ENCODE measurements at regions not wholly inside any gene's neighbourhood (a gene's known extent, or its start where the extent isn't known, plus 50 kb on each side); places are given as distances from the start of the nearest gene placed in this dataset.
A peak's percentile ranks its signal among the peaks of the same experiment; 100 is the strongest.
"Not testable (repeated sequence)": the region's sequence is repeated elsewhere in the genome, so short reads cannot be mapped to it uniquely, and the experiment has no call there.

DNA sequence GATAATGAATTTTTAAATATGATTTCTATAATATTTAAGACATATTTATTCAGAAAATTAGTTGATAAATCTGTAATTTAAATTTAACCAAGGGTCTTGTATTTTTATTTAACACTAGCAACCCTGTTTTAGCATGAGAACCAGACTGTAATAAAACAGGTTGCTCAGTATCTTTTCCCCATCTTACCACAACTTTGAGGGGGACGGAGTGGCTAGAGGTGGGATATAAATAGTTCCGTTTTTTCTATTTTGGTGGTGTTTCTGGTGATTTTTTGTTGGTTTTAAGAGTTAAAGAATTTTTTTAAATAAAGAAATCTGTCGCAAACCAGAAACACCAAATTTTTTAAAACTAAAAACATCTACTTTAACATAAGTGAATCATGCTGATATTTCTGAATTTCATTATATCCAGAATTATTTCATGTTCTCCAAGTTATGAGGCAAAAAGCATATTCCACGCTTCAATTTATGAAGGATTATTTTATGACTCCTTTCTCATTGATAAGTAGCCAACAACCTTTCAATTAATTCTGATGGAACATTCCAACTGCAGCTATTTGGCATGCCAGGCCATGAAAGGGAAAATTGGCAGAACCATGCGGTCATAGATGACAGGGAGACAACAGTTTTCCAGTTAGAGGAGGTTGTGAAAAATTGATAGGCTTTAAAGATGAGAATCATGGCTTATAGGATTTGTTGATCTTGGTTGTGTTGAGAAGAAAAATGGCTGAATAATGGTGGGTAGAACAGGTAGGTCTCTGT, 151.9 kb upstream of the CARMIL1 start:
- no peak for DNase-seq

- DNase-seq: no peak
Measured at GRCh38 chr6:25130518-25130917, 148.7 kb upstream of the CARMIL1 start.

DNA sequence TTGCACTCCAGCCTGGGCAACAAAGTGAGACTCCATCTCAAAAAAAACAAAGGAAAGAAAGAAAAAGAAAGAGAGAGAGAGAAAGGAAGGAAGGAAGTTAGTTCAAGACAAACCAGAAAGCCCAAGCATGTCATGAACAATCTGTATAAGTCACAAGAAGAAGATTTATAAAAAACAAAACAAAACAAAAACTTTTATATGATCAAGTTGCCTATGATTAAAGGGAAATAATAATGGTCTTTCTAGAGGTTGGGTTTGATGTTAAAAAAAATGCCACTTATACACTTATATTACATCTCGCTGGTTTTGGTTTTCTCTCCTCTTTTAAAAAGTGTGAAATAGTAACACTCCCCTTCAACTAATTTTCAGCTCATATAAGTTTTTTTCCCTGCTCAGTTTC, 146.2 kb upstream of the CARMIL1 start:
- no peak for DNase-seq

DNA sequence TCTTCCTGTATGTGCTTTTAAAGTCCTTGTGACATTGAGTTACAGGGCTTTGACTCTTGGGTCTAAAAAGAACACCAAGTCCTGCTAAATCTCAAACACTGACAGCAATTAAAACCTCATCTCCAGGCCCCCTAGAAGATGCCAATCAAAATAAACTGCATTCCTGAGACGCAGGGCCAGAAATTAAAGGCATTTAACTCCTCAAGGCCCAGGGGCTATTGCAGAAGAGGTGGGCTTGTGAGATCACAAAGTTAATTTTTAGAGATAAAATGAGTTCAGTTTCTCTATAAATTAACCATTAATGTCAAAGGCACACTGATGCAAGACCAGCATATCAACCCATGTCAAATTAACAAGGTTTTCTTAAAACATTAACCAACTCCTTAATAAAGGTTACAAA, 145.6 kb upstream of the CARMIL1 start:
- DNase-seq: no peak

- no peak for DNase-seq
Measured at GRCh38 chr6:25136854-25137253, 142.3 kb upstream of the CARMIL1 start.

DNA sequence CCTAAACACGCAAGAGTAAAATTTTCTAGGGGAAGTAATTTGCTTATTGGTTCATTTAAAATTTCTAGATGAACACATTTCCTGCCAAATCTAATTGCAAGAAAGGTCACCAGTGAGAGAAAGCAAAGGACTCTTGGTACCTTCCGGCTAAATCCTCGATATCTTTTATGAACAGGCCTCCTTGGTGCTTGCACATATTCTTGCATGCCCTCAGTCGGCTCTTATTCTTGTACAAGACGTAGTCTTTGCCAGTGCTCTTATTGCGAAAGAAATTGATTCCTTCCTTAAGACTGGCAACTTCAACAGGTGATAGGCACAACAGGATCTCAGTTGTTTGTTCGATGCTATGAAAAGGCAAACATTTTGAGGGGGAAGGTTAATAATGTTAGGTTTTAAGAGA, 141.7 kb upstream of the CARMIL1 start:
- no peak for DNase-seq

- DNase-seq: no peak
Measured at GRCh38 chr6:25137916-25138232, 141.3 kb upstream of the CARMIL1 start.

DNA sequence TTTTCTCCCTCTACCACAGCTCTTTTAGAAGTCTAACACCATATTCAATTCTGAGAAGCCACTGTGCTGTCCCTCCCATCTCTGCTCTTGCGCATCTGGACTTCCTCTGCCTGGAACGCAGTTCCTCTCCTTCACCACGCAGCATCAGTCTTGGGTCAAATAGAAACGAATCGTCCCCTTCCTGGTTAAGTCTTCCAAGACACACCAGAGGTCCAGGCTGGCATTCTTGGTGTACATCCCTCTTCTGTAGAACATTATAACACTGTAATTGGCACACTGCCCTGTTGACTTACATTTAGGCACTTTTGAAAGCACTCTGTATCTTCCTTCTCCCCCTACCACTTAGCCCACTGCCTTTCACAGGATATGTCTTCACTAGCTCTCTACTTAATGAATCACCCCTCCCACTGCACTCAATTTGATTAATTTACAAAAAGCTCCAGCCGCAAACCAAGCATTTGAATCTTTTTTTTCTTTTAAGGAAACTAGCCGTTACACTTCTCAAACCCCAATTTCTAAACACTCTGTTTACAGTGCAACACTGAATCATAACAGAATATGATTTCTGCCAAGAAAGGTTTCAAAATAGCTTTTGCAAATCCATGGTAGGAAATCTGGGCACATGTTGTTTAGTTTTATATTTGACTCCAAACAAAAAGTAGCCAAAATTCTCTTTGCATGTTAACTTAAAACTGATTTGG, 140.8 kb upstream of the CARMIL1 start:
- peak; percentile 56 for DNase-seq

DNA sequence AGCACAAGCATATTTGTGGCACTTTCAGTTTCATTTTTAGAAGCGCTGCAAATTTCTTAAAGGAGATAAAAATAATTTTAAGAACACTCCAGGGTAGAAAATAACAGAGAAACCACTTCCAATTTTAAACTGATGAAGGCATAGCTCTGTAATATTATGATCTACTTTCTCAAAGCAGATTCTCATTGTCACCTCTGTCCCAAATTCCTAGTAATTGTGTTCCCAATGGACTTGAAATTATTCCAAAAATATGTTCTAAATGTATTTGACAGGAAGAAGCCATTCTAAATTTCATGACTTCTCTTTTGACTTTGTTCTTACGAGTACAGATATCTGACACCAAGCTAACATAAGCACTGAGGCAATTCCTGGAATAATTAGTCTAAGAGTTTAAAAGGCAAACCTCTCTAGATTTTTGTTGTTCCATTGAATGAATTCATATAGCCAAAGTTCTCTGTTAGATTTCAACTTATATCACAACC, 140.2 kb upstream of the CARMIL1 start:
- DNase-seq: no peak

GRCh38 chr6:25139608-25140007, 139.6 kb upstream of the CARMIL1 start:
- not testable (repeated sequence) for DNase-seq

DNA sequence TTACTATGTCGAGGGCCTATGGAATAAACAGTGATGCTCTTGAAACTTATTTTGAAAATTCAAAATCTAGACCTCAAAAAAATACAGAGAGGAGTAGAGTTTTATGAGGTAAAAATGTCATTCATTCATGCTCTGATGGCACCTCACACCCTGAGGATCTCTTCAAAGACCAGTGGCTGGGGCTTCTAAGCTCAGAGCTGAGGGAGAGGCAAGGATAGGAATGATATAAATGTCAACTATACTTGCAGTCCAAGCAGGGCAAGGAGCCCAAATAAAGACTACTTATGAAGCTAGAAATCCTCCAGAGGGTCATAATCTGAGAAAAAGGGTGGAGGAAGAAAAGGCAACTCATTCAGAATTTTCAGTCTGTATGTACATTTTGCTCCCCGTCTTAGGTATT, 136.7 kb upstream of the CARMIL1 start:
- no peak for DNase-seq

DNA sequence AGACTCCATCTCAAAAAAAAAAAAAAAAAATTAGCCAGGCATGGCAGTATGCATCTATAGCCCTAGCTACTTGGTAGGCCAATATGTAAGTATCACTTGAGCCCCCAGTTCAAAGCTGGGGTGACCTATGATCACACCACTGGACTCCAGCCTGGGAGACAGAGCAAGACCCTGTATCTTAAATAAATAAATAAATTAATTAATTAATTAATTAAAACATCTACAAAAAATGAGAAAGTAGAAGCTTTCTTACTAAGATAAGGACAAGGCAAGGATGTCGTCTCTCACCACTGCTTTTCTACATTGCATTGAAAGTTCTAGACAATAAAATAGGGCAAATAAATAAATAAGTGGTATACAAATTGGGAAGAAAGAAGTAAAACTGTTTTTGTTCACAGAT, 134.3 kb upstream of the CARMIL1 start:
- DNase-seq: no peak

DNA sequence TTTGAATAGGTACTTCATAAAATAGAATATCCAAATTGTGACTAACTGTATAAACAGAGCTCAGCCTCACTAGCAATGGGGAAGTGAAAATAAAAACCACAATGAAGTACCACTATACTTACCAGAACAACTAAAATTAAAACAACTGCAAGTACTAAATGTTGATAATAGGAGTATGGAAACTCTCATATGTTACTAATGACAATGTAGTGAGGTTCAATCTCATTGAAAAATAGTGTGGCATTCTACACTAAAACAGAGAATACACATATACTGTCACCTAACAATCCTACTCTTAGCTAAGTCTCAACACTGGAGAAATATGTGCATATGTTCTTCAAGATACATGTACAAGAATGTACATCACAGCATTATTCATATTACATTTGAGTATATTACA, 132.0 kb upstream of the CARMIL1 start:
- no peak for DNase-seq

DNA sequence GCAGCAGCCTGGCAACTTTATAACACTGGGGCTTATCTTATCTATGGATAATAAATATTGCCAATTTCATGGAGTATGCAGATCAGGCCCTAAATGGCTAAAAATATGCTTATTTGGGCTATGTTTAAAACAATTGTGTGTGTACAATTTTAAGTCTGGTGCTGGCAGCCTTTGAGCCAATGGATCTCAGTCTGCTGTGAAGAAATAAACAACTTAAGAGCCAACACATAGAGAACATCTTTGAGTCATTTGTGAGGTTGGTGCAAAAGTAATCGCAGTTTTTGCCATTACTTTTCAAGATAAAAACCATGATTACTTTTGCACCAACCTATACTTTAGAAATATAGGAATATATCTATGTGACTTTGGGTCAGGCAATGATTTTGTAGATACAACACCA, 129.1 kb upstream of the CARMIL1 start:
- no peak for DNase-seq

- DNase-seq: no peak
Measured at GRCh38 chr6:25150863-25151262, 128.3 kb upstream of the CARMIL1 start.

DNA sequence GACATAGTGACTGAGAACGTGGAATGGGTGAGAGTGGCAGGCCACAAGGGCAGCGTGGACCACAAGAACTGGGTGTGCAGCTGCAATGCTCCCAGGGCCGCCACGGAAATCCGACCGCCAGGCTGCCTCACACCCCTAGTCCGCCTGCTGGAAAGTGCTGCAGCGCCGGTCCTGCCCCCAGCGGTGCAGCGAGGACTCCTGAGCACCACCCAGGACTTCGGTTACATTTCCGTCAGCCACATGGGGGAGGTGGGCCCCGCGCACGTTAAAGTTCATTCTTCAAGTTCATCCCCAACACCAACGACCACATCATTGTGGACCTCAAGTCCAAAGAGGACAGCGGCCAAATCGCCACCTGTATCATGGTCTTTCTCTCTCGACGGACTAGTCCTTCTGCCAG, 126.1 kb upstream of the CARMIL1 start:
- no peak for DNase-seq

DNA sequence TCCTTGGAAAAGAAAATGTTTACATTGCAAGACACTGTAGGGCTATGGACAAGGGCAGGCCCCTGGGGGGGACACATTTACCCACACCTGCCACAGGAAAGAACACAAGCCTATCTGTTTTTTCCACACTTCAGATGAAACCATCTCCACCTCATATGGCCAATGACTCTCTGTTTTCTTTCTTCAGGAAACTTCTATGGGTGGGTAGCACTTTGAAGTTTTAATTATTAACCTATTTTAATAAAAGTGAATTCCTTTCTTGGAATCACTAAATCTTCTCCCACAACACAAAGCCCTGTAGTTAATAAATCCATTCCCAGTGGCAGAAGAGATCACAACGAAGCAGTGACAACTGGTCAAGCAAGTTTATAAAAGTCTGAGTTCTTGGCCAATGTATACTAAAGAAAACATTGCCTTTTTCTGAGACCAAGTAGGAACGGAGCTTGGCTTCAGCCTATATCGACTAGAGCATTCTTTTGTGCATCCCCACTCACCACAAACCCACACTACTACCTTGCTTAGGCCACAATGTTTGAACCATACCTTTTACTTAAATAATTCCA, 125.1 kb upstream of the CARMIL1 start:
- no peak for DNase-seq

DNA sequence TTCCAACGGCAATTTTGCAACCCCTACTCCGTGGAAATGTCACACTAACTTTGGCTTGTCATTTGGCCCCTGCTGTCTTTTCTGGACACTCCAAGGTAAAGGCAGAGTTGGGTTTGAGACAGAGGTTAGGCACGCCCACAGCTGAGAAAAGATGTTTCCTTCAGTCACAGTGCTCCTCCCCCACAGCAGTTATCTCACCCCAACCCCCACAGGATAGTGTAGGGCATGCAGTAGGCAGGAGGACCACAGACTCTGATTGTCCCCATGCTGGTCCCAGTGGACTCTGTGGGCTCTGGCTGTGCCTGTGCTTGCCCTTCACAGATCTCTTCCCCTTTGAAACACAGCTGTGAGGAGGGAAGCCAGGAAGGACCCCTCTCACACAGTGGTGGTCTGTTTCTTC, 124.0 kb upstream of the CARMIL1 start:
- DNase-seq: no peak

- DNase-seq: no peak
Measured at GRCh38 chr6:25156123-25156522, 123.1 kb upstream of the CARMIL1 start.

GRCh38 chr6:25157183-25157582, 122.0 kb upstream of the CARMIL1 start:
- no peak for DNase-seq

GRCh38 chr6:25157842-25158241, 121.3 kb upstream of the CARMIL1 start:
- no peak for DNase-seq

- DNase-seq: not testable (repeated sequence)
Measured at GRCh38 chr6:25160134-25160533, 119.0 kb upstream of the CARMIL1 start.

DNA sequence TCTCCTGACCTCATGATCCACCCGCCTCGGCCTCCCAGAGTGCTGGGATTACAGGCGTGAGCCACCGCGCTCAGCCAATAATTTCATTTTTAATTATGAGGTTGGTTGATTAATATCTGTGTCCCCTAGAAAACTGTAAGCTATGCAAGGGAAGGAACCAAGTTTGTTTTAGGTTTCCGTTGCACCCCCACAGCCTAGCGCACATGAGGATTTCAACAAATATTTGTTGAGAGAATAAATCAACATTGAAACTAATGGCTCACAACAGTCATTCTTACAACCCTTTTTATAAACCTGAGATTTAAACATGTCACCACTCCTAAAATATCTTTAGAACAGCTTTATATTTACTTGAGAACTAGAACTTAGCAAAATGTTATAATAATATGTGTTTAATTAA, 114.0 kb upstream of the CARMIL1 start:
- DNase-seq: no peak

- no peak for DNase-seq
Measured at GRCh38 chr6:25165800-25166199, 113.4 kb upstream of the CARMIL1 start.

Measured in activated gamma-delta T cell treated with Interleukin-2 at 50 U/mL for 16 hours (primary cell).